ENCODE measurements at regions not wholly inside any gene's neighbourhood (a gene's known extent, or its start where the extent isn't known, plus 50 kb on each side); places are given as distances from the start of the nearest gene placed in this dataset.

GRCh38 chr16:86681031-86681756 lies 102.8 kb downstream of the FOXL1 start:
- H3K27ac Mint-ChIP-seq: no peak overlapping the region
- peaks cover 16% of the 10 kb centered on the region for H3K9me3 Mint-ChIP-seq
- TF ChIP-seq CTCF (IDR thresholded peaks at IDR 0.05): no peak
- H3K36me3 Mint-ChIP-seq (ENCODE audit: low read depth): peaks cover 8% of the 10 kb centered on the region
- H3K27me3 Mint-ChIP-seq (ENCODE audit: low read depth, poor library complexity): peaks cover 23% of the 10 kb centered on the region
- no peak for DNase-seq
- peaks cover 29% of the 10 kb centered on the region for H3K4me1 Mint-ChIP-seq
- no peak overlapping the region for H3K4me3 Mint-ChIP-seq

DNA sequence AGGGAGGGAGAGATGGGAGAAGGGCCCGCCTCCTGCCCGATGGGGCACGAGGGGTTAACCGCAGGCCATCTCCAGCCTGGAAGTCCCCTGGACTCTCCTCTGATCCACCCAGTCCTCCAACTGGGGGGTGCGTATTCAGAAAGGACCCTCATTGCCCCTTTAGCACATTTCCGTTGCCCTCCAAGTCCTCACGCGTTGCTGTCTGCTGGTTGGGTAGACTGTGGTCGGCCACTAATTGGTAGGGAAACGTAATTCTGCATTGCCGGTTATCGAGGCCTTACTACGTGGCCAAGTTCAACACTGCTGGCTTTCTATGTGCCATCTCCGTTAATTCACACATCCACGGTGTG lies 103.4 kb downstream of the FOXL1 start:
- H3K27ac Mint-ChIP-seq: no peak overlapping the region

DNA sequence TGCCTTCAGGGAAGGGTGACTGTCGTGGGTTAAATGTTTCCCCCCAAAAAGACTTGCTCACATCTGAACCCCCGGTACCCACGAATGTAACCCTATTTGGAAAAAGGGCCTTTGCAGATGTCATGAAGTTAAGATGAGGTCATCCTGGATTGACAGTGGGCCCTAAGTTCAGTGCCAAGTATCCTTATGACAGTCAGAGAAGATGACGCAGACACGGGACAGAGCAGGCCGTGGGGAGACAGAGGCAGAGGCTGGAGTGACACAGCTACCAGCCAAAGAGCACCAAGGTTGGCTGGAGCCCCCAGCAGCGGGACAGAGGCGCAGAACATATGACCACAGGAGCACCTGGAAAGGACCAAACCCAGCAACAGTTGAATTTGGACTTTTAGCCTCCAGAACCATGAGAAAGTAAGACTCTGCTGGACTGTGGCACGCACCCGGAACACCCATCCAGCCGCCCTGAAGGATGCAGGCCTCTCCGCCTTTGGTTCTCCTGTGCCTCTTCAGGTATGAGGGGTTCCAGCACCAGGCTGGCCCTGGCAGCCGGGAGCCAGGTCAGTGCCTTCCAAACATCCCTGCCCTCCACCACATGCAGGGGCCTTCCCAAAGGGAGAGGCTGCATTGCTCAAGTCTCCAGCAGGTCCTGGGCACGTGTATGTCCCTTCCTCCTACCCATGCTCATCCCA lies 104.0 kb downstream of the FOXL1 start:
- H3K27ac Mint-ChIP-seq: no peak overlapping the region
- DNase-seq: no peak
- H3K4me1 Mint-ChIP-seq: peaks cover 26% of the 10 kb centered on the region
- H3K36me3 Mint-ChIP-seq (ENCODE audit: low read depth): peaks cover 8% of the 10 kb centered on the region
- peaks cover 21% of the 10 kb centered on the region for H3K9me3 Mint-ChIP-seq
- TF ChIP-seq CTCF (IDR thresholded peaks at IDR 0.05): no peak
- peaks cover 24% of the 10 kb centered on the region for H3K27me3 Mint-ChIP-seq (ENCODE audit: low read depth, poor library complexity)
- H3K4me3 Mint-ChIP-seq: no peak overlapping the region

More for the DNA sequence above, 103.4 kb downstream of the FOXL1 start:
- peaks cover 17% of the 10 kb centered on the region for H3K9me3 Mint-ChIP-seq
- peaks cover 26% of the 10 kb centered on the region for H3K4me1 Mint-ChIP-seq
- DNase-seq: no peak
- peaks cover 8% of the 10 kb centered on the region for H3K36me3 Mint-ChIP-seq (ENCODE audit: low read depth)
- H3K4me3 Mint-ChIP-seq: no peak overlapping the region
- peaks cover 20% of the 10 kb centered on the region for H3K27me3 Mint-ChIP-seq (ENCODE audit: low read depth, poor library complexity)
- TF ChIP-seq CTCF (IDR thresholded peaks at IDR 0.05): no peak

- no peak for TF ChIP-seq CTCF (IDR thresholded peaks at IDR 0.05)
- Mint-ChIP-seq H3K9me3 (peaks cover 20% of the 10 kb centered on the region), H3K36me3 (ENCODE audit: low read depth) (peaks cover 8% of the 10 kb centered on the region), H3K27me3 (ENCODE audit: low read depth, poor library complexity) (peaks cover 29% of the 10 kb centered on the region), H3K4me3 (no peak overlapping the region), H3K27ac (no peak overlapping the region), H3K4me1 (peaks cover 26% of the 10 kb centered on the region)
- no peak for DNase-seq
Measured at GRCh38 chr16:86683441-86684194, 105.3 kb downstream of the FOXL1 start.

- Mint-ChIP-seq H3K4me1 (peaks cover 20% of the 10 kb centered on the region), H3K27me3 (ENCODE audit: low read depth, poor library complexity) (peaks cover 29% of the 10 kb centered on the region), H3K4me3 (no peak overlapping the region), H3K36me3 (ENCODE audit: low read depth) (no peaks in the 10 kb centered on the region), H3K9me3 (peaks cover 23% of the 10 kb centered on the region), H3K27ac (no peak overlapping the region)
- TF ChIP-seq CTCF (IDR thresholded peaks at IDR 0.05): no peak
- DNase-seq: no peak
Measured at GRCh38 chr16:86685076-86685475, 106.7 kb downstream of the FOXL1 start.

Measured in nephron progenitor cell (in vitro differentiated cells).